GM23248 (cell line): ENCODE measurements at regions not wholly inside any gene's neighbourhood (a gene's known extent, or its start where the extent isn't known, plus 50 kb on each side); places are given as distances from the start of the nearest gene placed in this dataset.
A peak's percentile ranks its signal among the peaks of the same experiment; 100 is the strongest.

ENCODE experiments used
- DNase-seq: peaks from one replicate; pipeline ENCODE4 v3.0.0-alpha.2; 2015
- H2AFZ ChIP-seq: fragments of 200-600 bp; sonication (generic); 2 replicates; pipeline ENCODE4 v1.6.1; 2016; ENCODE audit warnings: antibody characterized with exemption
- H3F3A ChIP-seq: fragments of 200-600 bp; sonication (generic); 2 replicates; pipeline ENCODE4 v1.6.1; 2016; ENCODE audit warnings: mild to moderate bottlenecking, antibody characterized with exemption, mixed run types; ENCODE audit not compliant: insufficient read depth
- H3K27ac ChIP-seq: fragments of 200-600 bp; sonication (generic); 2 replicates; pipeline ENCODE4 v1.5.1; 2016; ENCODE audit warnings: mild to moderate bottlenecking
- H3K27me3 ChIP-seq: fragments of 200-600 bp; sonication (generic); replicated peaks from 2 replicates; pipeline ENCODE4 v1.6.1; 2016; ENCODE audit warnings: mild to moderate bottlenecking; ENCODE audit not compliant: insufficient read depth
- H3K36me3 ChIP-seq: fragments of 200-600 bp; sonication (generic); 2 replicates; pipeline ENCODE4 v1.6.1; 2016; ENCODE audit warnings: low read depth, mild to moderate bottlenecking
- H3K4me1 ChIP-seq: fragments of 200-600 bp; sonication (generic); 2 replicates; pipeline ENCODE4 v1.6.1; 2016; ENCODE audit warnings: mild to moderate bottlenecking; ENCODE audit not compliant: insufficient read depth
- H3K4me2 ChIP-seq: fragments of 200-600 bp; sonication (generic); one replicate; pipeline ENCODE4 v1.6.1; 2016; ENCODE audit warnings: mild to moderate bottlenecking; ENCODE audit not compliant: unreplicated experiment
- H3K4me3 ChIP-seq: fragments of 200-600 bp; sonication (generic); 2 replicates; pipeline ENCODE4 v1.5.1; 2016; ENCODE audit warnings: mild to moderate bottlenecking
- H3K79me2 ChIP-seq: fragments of 200-600 bp; sonication (generic); 2 replicates; pipeline ENCODE4 v1.6.1; 2016; ENCODE audit warnings: mild to moderate bottlenecking; ENCODE audit not compliant: insufficient read depth
- H3K9ac ChIP-seq: fragments of 200-600 bp; sonication (generic); 2 replicates; pipeline ENCODE4 v1.6.1; 2016; ENCODE audit warnings: mild to moderate bottlenecking
- H3K9me2 ChIP-seq: fragments of 200-600 bp; sonication (generic); 2 replicates; pipeline ENCODE4 v1.6.1; 2016; ENCODE audit warnings: mixed run types, mild to moderate bottlenecking, moderate library complexity; ENCODE audit not compliant: insufficient read depth
- H3K9me3 ChIP-seq: fragments of 200-600 bp; sonication (generic); one replicate; pipeline ENCODE4 v1.6.1; 2017; ENCODE audit warnings: low read depth
- H4K20me1 ChIP-seq: fragments of 200-600 bp; sonication (generic); 2 replicates; pipeline ENCODE4 v1.6.0; 2016; ENCODE audit not compliant: insufficient read depth
- EZH2 ChIP-seq: fragments of 200-600 bp; sonication (generic); IDR thresholded peaks from 2 replicates; pipeline ENCODE4 v1.6.1; 2018; ENCODE audit warnings: antibody characterized with exemption, mild to moderate bottlenecking; ENCODE audit not compliant: insufficient read depth, poor library complexity, severe bottlenecking
- EZH2phosphoT487 ChIP-seq: fragments of 200-600 bp; sonication (generic); IDR thresholded peaks from 2 replicates; pipeline ENCODE4 v1.6.1; 2018; ENCODE audit warnings: antibody characterized with exemption, moderate library complexity, mild to moderate bottlenecking, low read depth; ENCODE audit not compliant: insufficient read depth
- WGBS, 2 experiments: methylation state at CpG; one replicate each; pipeline ENCODE4 v1.1.6; 2015 to 2017; ENCODE audit warnings: low lambda C conversion rate in 2 of 2, low coverage in 1 of 2; ENCODE audit errors: missing lambda C conversion rate in 2 of 2; 5-methylcytosine and 5-hydroxymethylcytosine counted together
- in situ Hi-C: fragments of 300-500 bp; cut with MboI; formaldehyde crosslinking; loops from 2 replicates; pipeline ENCODE4 v1.15.0; 2020

- WGBS, 2 experiments = 74 to 94% methylated on average over 3 of the region's 3 CpGs
- Histone ChIP-seq H3K9ac (no peak overlapping the region), H4K20me1 (no peaks in the 10 kb centered on the region), H3K27ac (no peak overlapping the region), H3K9me3 (no peaks in the 10 kb centered on the region), H3K79me2 (no peaks in the 10 kb centered on the region), H3K27me3 (0 out of 2 replicates have a peak, but pooled peaks cover 3% of the 10 kb centered on the region), H3K4me3 (no peak overlapping the region), H3K36me3 (no peaks in the 10 kb centered on the region), H3K4me1 (no peaks in the 10 kb centered on the region), H3K4me2 (no peak overlapping the region), H2AFZ (no peak overlapping the region), H3K9me2 (no peaks in the 10 kb centered on the region), H3F3A (no peaks in the 10 kb centered on the region)
- TF ChIP-seq EZH2 (no peak), EZH2phosphoT487 (no peak)
- in situ Hi-C loops = no loop called here
- no peak for DNase-seq
Observed at GRCh38 chr6:90406957-90407356, 110.3 kb upstream of the BACH2 start.

DNA sequence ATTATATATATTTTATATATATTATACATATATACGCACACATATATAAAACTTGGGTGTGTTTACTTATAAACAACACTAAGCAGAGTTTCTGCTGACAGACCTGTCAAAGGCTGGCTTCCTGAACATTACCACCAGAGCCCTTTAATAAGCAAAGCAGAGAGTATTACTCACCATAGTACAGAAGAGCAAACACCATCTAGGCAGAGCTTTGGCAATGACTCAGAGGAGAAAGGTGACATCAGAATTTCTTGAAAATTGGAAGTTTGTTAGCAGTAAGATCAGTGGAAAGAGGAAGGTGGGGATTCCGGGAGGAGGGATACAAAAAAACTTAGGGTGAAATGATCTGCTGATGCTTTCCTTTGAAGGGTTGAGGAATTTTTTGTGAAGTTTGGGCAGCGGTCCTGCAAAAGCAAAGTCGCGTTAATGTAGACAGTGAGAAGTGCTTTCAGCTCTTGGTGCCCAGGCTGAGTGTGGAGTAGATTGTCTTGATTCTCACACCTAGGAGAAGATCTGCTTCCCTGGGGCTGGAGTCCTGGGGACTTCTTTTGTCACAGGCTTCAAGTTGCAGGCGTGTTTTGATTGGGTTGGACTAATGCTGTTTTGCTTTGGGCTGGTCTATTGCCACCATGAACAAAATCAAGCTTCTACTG is 109.6 kb upstream of the BACH2 start:
- WGBS, 2 experiments = 86% methylated on average over 6 of the region's 6 CpGs
- Histone ChIP-seq H3K27me3 (0 out of 2 replicates have a peak, but pooled peaks cover 8% of the 10 kb centered on the region), H3K9ac (no peak overlapping the region), H3K9me2 (no peaks in the 10 kb centered on the region), H4K20me1 (no peaks in the 10 kb centered on the region), H3K4me1 (no peaks in the 10 kb centered on the region), H2AFZ (no peak overlapping the region), H3K9me3 (no peaks in the 10 kb centered on the region), H3K27ac (no peak overlapping the region), H3K79me2 (no peaks in the 10 kb centered on the region), H3F3A (no peaks in the 10 kb centered on the region), H3K36me3 (no peaks in the 10 kb centered on the region), H3K4me2 (no peak overlapping the region), H3K4me3 (no peak overlapping the region)
- TF ChIP-seq EZH2phosphoT487 (no peak), EZH2 (no peak)
- in situ Hi-C loops = no loop called here
- DNase-seq = peak; percentile 74

DNA sequence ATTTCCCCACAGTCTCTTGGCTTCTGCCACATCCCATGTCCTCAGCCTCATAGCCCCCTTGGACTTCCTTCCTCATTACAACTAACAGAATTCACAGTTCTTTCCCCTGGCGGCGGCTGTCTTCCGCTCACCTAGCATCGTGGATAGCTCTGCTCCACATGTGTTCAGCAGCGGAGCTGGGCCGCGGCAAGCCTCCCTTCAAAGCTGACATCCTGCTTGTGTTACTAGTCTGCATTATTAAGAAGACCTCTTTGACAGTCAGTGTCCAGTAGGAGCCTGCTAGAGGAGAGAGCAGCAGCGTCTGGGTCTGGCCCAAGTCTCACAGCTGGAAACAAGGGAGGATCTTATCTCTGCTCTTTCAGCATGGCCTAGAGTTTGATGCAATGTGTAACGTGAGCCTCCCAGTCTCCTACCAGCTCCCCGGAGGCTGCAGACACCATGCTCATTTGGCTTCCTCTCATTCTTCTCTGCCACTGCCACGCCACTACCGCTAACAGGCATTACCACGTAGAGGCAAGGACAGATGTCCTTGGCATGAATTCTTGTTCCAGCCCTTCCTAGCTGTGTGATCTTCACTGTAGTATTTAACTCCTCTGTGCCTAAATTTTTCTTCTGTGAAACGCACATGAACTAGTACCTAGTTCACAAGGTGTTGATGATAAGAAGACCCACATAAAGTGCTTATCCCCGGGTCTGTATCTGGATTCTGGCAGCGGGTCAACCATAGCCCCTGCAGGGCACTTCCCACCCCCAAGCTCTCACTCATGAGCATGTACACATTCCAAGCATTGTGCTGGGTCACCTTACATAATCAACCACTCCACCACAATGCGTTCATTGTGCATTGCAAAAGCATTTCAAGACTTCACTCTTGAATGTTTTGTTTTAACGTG is 107.1 kb upstream of the BACH2 start:
- DNase-seq = peak; percentile 15
- H3K27ac ChIP-seq = no peak overlapping the region

GRCh38 chr6:90402831-90403192 is 106.2 kb upstream of the BACH2 start:
- Histone ChIP-seq H3K27me3 (peaks cover 34% of the 10 kb centered on the region), H3K9me2 (no peaks in the 10 kb centered on the region), H3F3A (no peaks in the 10 kb centered on the region), H3K36me3 (no peaks in the 10 kb centered on the region), H4K20me1 (no peaks in the 10 kb centered on the region), H3K4me3 (no peak overlapping the region), H3K9ac (no peak overlapping the region), H3K4me2 (no peak overlapping the region), H2AFZ (no peak overlapping the region), H3K9me3 (no peaks in the 10 kb centered on the region), H3K4me1 (no peaks in the 10 kb centered on the region), H3K79me2 (no peaks in the 10 kb centered on the region), H3K27ac (no peak overlapping the region)
- in situ Hi-C loops = no loop called here
- TF ChIP-seq EZH2 (no peak), EZH2phosphoT487 (no peak)
- WGBS, 2 experiments = 55 to 65% methylated on average over 2 of the region's 2 CpGs
- no peak for DNase-seq

More for the DNA sequence above, 107.1 kb upstream of the BACH2 start:
- Histone ChIP-seq H4K20me1 (no peaks in the 10 kb centered on the region), H3K4me3 (no peak overlapping the region), H3K9me2 (no peaks in the 10 kb centered on the region), H3K4me1 (no peaks in the 10 kb centered on the region), H3K27me3 (peaks cover 27% of the 10 kb centered on the region), H3K36me3 (no peaks in the 10 kb centered on the region), H3K9ac (no peak overlapping the region), H3F3A (no peaks in the 10 kb centered on the region), H2AFZ (no peak overlapping the region), H3K79me2 (no peaks in the 10 kb centered on the region), H3K4me2 (no peak overlapping the region), H3K9me3 (no peaks in the 10 kb centered on the region)
- WGBS, 2 experiments = 56% methylated on average over 18 of the region's 18 CpGs
- in situ Hi-C loops = no loop called here
- TF ChIP-seq EZH2phosphoT487 = no peak
- TF ChIP-seq EZH2 = no peak
